Embryonic facial prominence (tissue), 1 donor: ENCODE measurements at regions not wholly inside any gene's neighbourhood (a gene's known extent, or its start where the extent isn't known, plus 50 kb on each side); places are given as distances from the start of the nearest gene placed in this dataset.
"Not testable (repeated sequence)": the region's sequence is repeated elsewhere in the genome, so short reads cannot be mapped to it uniquely, and the experiment has no call there.

Experiments
- DNase-seq: peaks from one replicate; pipeline ENCODE4 v3.0.0-alpha.2; 2016; ENCODE audit errors: extremely low spot score

- no peak for DNase-seq
Observed at GRCh38 chr6:56745971-56746370, 103.3 kb upstream of the DST start.

- no peak for DNase-seq
Observed at GRCh38 chr6:56745081-56745480, 102.4 kb upstream of the DST start.

DNA sequence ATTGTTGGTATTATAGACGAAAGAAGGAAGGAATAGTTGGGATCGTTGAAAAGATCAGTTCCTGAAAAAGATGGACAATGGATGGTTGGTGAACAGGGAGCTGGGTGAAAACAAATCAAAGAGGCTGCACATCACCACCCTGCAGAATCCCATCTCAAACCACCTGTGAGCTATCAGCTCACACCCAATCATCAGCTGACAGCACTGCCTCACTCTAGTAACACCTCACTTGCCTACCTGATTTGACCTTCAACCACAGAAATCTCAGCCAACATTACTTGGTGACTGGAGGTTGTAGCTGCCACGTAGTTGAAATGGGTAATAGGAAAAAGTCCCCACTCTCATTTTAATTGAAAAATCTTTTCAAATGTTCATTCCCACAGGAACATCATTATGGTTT is 101.8 kb upstream of the DST start:
- no peak for DNase-seq

DNA sequence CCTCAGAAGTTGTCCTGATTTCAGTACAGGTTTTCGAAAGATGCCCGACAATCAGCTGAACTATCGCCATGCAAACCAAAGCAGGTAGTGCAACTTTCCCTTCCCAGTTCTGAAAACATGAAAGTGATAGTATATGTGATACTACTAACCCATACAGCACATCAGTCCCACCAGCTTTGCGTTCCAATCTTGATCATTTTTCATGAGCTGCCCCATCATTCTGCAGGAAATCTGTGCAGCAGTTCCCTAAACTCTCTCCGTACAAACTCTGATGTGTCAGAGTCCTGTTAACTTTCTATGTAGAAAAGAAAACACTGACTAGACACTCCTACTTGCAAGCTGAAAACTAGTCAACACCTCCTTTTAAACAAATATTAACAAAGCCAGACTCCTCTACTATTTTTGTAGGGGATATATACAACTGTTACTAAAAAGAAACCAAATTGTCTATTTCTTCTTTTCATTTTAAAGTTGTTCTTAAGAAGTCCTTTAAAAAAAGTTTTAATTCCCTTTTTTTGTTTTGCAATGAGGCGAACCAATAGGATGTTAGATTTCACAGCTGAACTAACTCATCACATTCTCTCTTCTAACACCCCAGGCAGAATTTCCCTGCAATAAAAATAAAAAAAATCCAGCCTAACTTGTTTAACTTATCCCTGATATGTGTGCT is 99.6 kb upstream of the DST start:
- DNase-seq = no peak

DNA sequence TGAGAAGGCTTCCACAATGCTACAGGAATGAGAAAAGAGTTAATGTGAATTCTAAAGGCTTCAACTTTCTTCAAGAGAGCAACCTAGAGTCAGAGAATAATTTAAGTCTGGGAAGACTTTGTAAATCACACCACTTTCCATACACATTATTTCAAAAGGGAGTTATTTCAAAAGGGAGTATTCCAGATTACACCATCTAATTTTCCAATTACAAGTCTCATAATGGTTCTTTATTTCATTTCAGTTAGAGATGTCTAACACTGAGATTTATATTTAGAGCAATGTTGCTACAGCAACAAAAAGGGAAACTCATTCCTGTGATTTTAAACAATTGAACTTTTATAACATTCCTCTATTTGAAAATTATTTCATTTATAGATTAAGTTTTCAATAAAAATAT is 98.8 kb upstream of the DST start:
- DNase-seq = no peak

DNA sequence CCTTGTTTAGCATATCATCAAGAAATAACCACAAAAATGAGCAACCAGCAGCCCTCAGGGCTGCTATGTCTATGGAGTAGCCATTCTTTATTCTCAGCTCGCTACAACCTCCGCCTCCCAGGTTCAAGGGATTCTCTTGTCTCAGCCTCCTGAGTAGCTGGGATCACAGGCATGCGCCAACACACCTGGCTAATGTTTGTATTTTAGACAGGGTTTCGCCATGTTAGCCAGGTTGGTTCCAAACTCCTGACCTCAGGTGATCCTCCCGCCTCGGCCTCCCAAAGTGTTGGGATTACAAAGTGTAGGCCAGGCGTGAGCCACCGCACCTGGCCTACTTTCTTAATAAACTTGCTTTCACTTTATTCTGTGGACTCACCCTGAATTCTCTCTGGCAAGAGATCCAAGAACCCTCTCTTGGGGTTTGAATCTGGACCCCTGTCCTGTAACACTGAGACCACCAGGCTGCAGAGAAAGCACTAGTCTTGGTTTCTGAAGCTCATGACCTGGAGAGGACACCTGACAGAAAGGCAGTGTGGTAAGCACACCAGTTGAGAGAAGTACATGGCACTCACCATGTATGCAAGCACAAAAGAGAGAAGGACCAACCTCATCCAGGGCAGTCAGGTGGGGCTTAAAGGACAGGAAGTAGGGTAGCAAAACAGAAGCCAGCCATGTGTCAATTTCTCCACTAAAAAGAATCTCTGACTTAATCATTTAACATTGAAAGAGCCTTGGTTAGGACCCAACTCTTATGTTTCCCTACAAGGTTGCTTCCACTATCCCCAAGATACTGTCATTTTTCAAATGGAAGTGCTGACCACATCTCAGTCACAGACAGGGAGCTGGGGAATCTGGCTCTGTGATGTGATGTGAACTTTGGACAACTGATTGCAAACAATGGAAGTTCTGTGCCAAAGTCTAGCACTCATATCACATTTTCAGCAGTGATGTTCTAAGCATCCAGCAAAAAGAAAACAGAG is 97.4 kb upstream of the DST start:
- no peak for DNase-seq

DNA sequence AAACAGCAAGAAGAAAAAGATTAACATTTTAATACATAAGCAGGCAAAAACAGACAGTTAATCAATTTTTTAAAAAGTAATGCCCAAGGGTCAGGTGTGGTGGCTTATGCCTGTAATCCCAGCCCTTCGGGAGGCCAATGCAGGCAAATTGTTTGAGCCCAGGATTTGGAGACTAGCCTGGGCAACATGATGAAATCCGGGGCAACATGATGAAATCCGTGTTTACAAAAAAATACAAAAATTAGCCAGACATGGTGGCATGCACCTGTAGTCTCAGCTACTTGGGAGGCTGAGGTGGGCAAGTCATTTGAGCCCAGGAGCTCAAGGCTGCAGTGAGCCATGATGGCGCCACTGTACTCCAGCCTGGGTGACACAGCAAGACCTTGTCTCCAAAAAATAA is 94.1 kb upstream of the DST start:
- no peak for DNase-seq

DNA sequence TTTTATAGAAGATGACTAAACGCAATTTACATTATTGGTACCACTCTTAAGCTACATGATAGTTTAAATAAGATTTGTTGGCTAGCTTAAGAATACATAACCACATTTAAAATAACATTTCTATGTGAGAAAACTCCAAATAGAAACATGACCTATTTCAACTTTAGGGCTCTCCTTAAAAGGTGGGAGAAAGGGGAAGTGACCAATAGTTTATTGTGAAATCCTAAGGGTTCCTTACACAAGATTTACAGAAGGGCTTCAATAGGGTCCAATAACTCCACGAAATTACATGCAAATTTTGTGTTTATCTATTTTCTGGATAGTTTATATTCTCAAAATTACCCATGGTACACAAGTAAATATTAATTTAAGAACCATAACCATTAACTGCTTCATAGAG is 91.6 kb upstream of the DST start:
- DNase-seq = no peak

DNA sequence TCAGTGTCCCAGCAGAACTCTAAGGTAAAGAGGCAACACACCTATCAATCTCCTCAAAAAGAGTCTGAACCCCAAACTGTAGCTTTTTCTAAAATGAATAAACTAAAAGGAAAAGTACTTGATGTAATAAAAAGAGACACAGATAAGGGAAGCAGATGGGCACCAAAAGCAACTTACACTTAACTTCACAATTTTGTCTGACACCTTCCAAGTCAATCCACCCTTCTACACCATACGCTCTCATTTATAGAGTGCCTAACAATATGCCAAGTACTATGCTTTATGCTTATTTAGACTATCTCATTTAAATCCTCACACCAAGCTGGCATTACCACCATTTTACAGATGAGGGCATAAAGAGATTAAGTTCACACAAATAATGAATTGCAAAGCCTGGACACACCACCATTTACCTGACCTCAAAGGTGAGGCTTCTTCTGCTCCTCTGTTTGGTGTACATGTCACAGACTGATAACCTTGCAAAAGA is 90.6 kb upstream of the DST start:
- no peak for DNase-seq

- no peak for DNase-seq
Observed at GRCh38 chr6:56732517-56732916, 89.8 kb upstream of the DST start.

- no peak for DNase-seq
Observed at GRCh38 chr6:56730663-56731529, 88.2 kb upstream of the DST start.

- DNase-seq = no peak
Observed at GRCh38 chr6:56729719-56730118, 87.0 kb upstream of the DST start.

- not testable (repeated sequence) for DNase-seq
Observed at GRCh38 chr6:56729166-56729565, 86.5 kb upstream of the DST start.

GRCh38 chr6:56727097-56727850 is 84.6 kb upstream of the DST start:
- DNase-seq = no peak

DNA sequence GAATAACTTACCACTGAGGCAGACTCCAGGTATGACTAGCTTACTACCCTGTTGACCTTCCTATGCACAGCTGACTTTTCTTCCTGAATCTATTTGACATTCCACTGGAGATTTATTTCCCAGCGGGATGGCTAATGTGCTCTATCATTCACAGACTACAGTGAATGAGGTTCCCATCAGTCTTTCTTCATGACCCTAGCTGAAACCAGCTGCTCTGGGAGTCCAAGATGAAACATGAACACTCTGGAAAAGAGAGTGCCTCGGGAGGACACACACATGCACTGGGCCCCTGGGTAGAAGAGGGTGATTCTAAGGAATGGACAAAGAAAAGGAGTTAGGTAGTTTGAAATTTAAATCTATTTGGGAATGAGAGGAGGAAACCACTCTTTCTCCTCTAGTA is 82.6 kb upstream of the DST start:
- no peak for DNase-seq

- DNase-seq = no peak
Observed at GRCh38 chr6:56724455-56724854, 81.8 kb upstream of the DST start.

DNA sequence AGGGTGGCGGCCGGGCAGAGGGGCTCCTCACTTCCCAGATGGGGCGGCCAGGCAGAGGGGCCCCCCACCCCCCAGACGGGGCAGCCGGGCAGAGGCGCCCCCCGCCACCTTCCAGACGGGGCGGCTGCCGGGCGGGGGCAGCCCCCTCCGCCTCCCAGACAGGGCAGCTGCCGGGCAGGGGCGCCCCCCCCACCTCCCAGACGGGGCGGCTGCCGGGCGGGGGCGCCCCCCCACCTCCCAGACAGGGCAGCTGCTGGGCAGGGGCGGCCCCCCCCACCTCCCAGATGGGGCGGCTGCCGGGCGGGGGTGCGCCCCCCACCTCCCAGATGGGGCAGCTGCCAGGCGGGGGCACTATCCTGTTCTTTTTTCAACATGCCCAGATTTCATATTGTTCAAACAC is 78.2 kb upstream of the DST start:
- DNase-seq = no peak

- not testable (repeated sequence) for DNase-seq
Observed at GRCh38 chr6:56720202-56720601, 77.5 kb upstream of the DST start.

DNA sequence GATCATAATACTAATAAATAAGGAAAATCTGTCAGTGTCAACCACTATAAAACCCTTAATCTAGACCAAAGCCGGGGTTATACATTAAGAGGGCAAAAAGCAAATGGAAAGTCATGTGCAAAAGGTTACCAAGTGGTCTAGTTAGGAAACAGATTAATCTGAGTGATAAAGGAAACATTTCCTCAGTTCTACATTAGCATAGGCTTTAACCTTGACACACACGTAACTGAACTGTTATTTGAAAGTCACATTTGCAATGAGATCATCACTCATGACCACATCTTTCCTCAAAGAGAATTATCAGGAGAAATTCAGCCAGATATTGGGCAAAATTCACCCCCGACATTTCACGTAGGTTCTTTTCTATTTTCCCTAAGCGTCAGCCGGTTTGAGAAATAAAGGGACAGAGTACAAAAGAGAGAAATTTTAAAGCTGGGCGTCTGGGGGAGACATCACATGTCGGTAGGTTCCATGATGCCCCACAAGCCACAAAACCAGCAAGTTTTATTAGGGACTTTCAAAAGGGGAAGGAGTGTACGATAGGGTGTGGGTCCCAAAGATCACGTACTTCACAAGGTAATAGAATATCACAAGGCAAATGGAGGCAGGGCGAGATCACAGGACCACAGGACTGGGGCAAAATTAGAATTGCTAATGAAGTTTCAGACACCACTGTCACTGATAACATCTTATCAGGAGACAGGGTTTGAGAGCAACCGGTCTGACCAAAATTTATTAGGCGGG is 76.8 kb upstream of the DST start:
- not testable (repeated sequence) for DNase-seq

- DNase-seq = no peak
Observed at GRCh38 chr6:56718236-56718635, 75.5 kb upstream of the DST start.

DNA sequence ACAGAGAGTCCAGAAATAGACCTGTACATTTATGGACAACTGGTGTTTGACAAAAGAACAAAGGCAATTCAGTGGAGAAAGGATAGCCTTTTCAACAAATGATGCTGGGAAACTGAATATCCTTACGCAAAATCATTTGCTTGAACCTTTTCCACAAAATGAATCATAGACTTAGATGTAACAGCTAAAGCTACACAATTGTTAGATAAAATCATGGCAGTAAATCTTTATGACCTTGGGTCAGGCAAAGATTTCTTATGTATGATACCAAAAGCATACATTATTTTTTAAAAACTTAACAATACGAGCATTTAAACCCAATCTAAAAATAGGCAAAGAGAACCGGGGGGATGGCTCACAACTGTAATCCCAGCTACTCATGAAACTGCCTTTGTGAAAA is 73.5 kb upstream of the DST start:
- DNase-seq = no peak
